ENCODE measurements at regions not wholly inside any gene's neighbourhood (a gene's known extent, or its start where the extent isn't known, plus 50 kb on each side); places are given as distances from the start of the nearest gene placed in this dataset.

DNA sequence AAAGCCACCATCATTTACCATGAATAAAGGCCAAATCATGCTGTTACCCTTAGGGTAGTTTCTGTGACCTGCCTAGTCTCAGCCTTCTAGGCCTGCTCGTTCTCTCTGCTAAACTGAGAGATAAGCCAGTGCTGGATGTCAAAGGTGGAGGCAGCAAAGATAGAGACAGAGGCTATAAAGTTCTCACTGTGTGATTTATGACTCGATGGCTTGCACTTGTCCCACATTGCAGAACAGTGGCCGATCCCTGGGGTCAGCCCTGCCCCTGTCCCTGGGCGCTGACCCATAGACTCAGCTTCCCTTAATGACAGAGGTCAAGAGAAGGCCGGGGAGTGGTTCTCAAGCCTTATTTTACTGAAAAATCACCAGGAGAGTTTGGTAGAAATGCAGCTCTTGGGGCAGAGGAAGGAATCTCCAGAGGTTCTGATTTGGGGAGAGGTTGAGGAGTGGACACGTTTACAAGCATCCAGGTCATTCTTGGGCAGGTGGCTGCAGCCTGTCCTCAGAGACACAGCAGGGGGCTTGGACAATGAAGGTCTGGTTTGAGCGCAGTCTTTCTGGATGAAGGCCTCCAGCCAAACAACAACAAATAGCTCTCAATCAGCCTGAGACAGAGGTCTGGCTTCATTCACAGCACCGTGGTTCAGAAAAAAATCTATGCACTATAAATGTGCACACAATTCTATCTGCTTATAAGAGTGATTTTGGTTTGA lies 143.5 kb downstream of the ACKR3 start:
- H2BK5ac ChIP-seq (ENCODE audit: low read length), result no peak overlapping the region
- no CpG with 5 or more reads among the region's 8 CpGs for WGBS (ENCODE audit: extremely low coverage, insufficient coverage, low lambda C conversion rate)
- H3K79me1 ChIP-seq (ENCODE audit: low read length), result no peaks in the 10 kb centered on the region
- H3K18ac ChIP-seq (ENCODE audit: low read length), result no peak overlapping the region
- H4K5ac ChIP-seq (ENCODE audit: low read length), result no peak overlapping the region
- DNase-seq, result no peak
- H3K9ac ChIP-seq (ENCODE audit: low read length), result no peak overlapping the region
- no peak overlapping the region for H3K4me3 ChIP-seq (ENCODE audit: low read length)
- no peak overlapping the region for H2BK120ac ChIP-seq (ENCODE audit: low read depth, low read length)
- H3K27ac ChIP-seq (ENCODE audit: low read depth, low read length), result no peak overlapping the region
- no peak overlapping the region for H3K4ac ChIP-seq (ENCODE audit: low read depth, low read length)
- H2AK5ac ChIP-seq (ENCODE audit: low read length), result no peak overlapping the region
- no peaks in the 10 kb centered on the region for H3K36me3 ChIP-seq (ENCODE audit: control insufficient read depth, insufficient read depth, low read length)
- no peak overlapping the region for H3K56ac ChIP-seq (ENCODE audit: low read length)
- H3K4me2 ChIP-seq (ENCODE audit: low read length), result no peak overlapping the region
- H3K79me2 ChIP-seq (ENCODE audit: control insufficient read depth, insufficient read depth, low read length), result no peaks in the 10 kb centered on the region
- no peak overlapping the region for H2BK15ac ChIP-seq (replicated peaks; ENCODE audit: low read depth)
- H4K8ac ChIP-seq (ENCODE audit: low read depth, low read length), result no peak overlapping the region
- no peak overlapping the region for H3K23ac ChIP-seq (ENCODE audit: low read length)
- no peaks in the 10 kb centered on the region for H3K27me3 ChIP-seq (ENCODE audit: insufficient read depth, low read length, poor library complexity)
- H3K4me1 ChIP-seq (ENCODE audit: control insufficient read depth, low read depth, low read length), result no peaks in the 10 kb centered on the region

DNA sequence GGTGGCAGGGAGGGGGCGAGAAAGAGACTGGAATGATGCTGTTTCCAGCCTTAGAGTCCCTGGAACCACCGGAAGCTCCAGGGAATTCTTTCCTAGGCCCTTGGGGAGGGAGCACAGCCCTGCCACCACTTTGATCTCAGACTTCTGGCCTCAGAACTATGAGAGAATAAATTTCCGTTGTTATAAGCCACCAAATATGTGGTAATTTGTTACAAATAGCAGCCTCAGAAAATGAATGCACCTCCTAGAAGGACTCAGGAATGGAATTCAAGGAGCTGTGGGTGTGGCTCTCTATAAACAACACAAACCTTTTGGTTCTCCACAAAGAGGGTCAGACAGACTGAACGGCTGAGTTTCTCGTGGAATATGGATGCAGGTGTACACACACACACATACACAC lies 144.5 kb downstream of the ACKR3 start:
- Histone ChIP-seq H4K5ac (ENCODE audit: low read length) (no peak overlapping the region), H3K4ac (ENCODE audit: low read depth, low read length) (no peak overlapping the region), H3K79me1 (ENCODE audit: low read length) (no peaks in the 10 kb centered on the region), H3K4me2 (ENCODE audit: low read length) (no peak overlapping the region), H3K4me3 (ENCODE audit: low read length) (no peak overlapping the region), H2BK5ac (ENCODE audit: low read length) (no peak overlapping the region), H3K4me1 (ENCODE audit: control insufficient read depth, low read depth, low read length) (no peaks in the 10 kb centered on the region), H2BK120ac (ENCODE audit: low read depth, low read length) (no peak overlapping the region), H3K27me3 (ENCODE audit: insufficient read depth, low read length, poor library complexity) (no peaks in the 10 kb centered on the region), H3K9ac (ENCODE audit: low read length) (no peak overlapping the region), H3K18ac (ENCODE audit: low read length) (no peak overlapping the region), H2AK5ac (ENCODE audit: low read length) (no peak overlapping the region), H2BK15ac (replicated peaks; ENCODE audit: low read depth) (no peak overlapping the region), H3K56ac (ENCODE audit: low read length) (no peak overlapping the region), H4K8ac (ENCODE audit: low read depth, low read length) (no peak overlapping the region), H3K27ac (ENCODE audit: low read depth, low read length) (no peak overlapping the region), H3K79me2 (ENCODE audit: control insufficient read depth, insufficient read depth, low read length) (no peaks in the 10 kb centered on the region), H3K23ac (ENCODE audit: low read length) (no peak overlapping the region), H3K36me3 (ENCODE audit: control insufficient read depth, insufficient read depth, low read length) (no peaks in the 10 kb centered on the region)
- WGBS (ENCODE audit: extremely low coverage, insufficient coverage, low lambda C conversion rate), result no CpG with 5 or more reads among the region's 5 CpGs
- DNase-seq, result no peak

DNA sequence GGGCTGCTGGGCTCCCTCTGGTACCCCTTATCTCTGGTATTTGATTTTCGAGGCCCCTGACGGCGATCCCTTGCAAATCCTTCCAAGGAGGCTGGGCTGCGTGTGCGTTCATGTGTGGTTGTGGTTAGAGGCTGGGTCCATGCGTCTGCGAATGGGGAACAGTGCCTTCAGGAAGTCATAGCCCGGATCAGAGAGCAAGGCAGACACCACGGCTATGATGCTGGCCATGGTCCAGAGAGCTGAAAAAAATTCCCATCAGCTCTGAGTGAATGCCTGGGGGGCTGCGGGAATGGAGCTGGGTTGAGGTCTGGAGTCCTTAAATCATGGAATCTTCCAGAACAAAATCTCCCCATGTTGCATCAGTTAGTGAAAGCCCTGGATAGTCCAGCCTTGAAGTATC lies 145.5 kb downstream of the ACKR3 start:
- Histone ChIP-seq H3K23ac (ENCODE audit: low read length) (no peak overlapping the region), H3K36me3 (ENCODE audit: control insufficient read depth, insufficient read depth, low read length) (no peaks in the 10 kb centered on the region), H3K27me3 (ENCODE audit: insufficient read depth, low read length, poor library complexity) (no peaks in the 10 kb centered on the region), H4K8ac (ENCODE audit: low read depth, low read length) (no peak overlapping the region), H3K9ac (ENCODE audit: low read length) (no peak overlapping the region), H3K79me2 (ENCODE audit: control insufficient read depth, insufficient read depth, low read length) (no peaks in the 10 kb centered on the region), H3K4me1 (ENCODE audit: control insufficient read depth, low read depth, low read length) (no peaks in the 10 kb centered on the region), H3K4me3 (ENCODE audit: low read length) (no peak overlapping the region), H3K27ac (ENCODE audit: low read depth, low read length) (no peak overlapping the region), H2BK5ac (ENCODE audit: low read length) (no peak overlapping the region), H2AK5ac (ENCODE audit: low read length) (no peak overlapping the region), H2BK15ac (replicated peaks; ENCODE audit: low read depth) (no peak overlapping the region), H3K4me2 (ENCODE audit: low read length) (no peak overlapping the region), H3K18ac (ENCODE audit: low read length) (no peak overlapping the region), H3K4ac (ENCODE audit: low read depth, low read length) (no peak overlapping the region), H3K56ac (ENCODE audit: low read length) (no peak overlapping the region), H4K5ac (ENCODE audit: low read length) (no peak overlapping the region), H3K79me1 (ENCODE audit: low read length) (no peaks in the 10 kb centered on the region), H2BK120ac (ENCODE audit: low read depth, low read length) (no peak overlapping the region)
- no CpG with 5 or more reads among the region's 10 CpGs for WGBS (ENCODE audit: extremely low coverage, insufficient coverage, low lambda C conversion rate)
- DNase-seq, result no peak

DNA sequence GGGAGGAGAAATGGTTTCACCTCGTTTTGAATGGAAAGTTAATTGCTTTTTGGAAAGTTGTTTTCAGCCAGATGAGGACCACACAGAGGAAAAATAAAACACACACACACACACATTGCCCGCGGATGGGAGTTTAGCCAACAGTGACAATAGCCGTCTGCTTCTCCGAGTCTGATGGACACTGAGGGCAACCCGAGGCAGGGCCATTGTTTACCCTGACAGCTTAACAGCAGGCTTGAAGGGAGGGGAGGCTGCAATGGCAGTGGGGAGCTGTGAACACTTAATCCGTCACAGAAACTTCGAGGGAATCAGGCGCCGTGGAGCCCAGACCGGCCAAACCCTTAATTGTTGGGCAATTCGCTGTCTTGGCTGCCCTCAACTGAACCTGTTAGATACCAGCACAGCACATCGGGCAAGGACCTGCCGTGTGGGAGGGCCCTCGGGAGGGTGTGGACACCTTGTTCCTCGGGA lies 145.9 kb downstream of the ACKR3 start:
- Histone ChIP-seq H3K23ac (ENCODE audit: low read length) (no peak overlapping the region), H2AK5ac (ENCODE audit: low read length) (no peak overlapping the region), H3K4me3 (ENCODE audit: low read length) (no peak overlapping the region), H3K4ac (ENCODE audit: low read depth, low read length) (no peak overlapping the region), H2BK5ac (ENCODE audit: low read length) (no peak overlapping the region), H4K5ac (ENCODE audit: low read length) (no peak overlapping the region), H3K27me3 (ENCODE audit: insufficient read depth, low read length, poor library complexity) (no peaks in the 10 kb centered on the region), H3K79me1 (ENCODE audit: low read length) (no peaks in the 10 kb centered on the region), H3K27ac (ENCODE audit: low read depth, low read length) (no peak overlapping the region), H2BK120ac (ENCODE audit: low read depth, low read length) (no peak overlapping the region), H3K79me2 (ENCODE audit: control insufficient read depth, insufficient read depth, low read length) (no peaks in the 10 kb centered on the region), H2BK15ac (replicated peaks; ENCODE audit: low read depth) (no peak overlapping the region), H3K4me2 (ENCODE audit: low read length) (no peak overlapping the region), H4K8ac (ENCODE audit: low read depth, low read length) (no peak overlapping the region), H3K9ac (ENCODE audit: low read length) (no peak overlapping the region), H3K56ac (ENCODE audit: low read length) (peak overlapping the region; percentile 20), H3K4me1 (ENCODE audit: control insufficient read depth, low read depth, low read length) (no peaks in the 10 kb centered on the region), H3K36me3 (ENCODE audit: control insufficient read depth, insufficient read depth, low read length) (no peaks in the 10 kb centered on the region), H3K18ac (ENCODE audit: low read length) (no peak overlapping the region)
- no CpG with 5 or more reads among the region's 16 CpGs for WGBS (ENCODE audit: extremely low coverage, insufficient coverage, low lambda C conversion rate)
- DNase-seq, result no peak

DNA sequence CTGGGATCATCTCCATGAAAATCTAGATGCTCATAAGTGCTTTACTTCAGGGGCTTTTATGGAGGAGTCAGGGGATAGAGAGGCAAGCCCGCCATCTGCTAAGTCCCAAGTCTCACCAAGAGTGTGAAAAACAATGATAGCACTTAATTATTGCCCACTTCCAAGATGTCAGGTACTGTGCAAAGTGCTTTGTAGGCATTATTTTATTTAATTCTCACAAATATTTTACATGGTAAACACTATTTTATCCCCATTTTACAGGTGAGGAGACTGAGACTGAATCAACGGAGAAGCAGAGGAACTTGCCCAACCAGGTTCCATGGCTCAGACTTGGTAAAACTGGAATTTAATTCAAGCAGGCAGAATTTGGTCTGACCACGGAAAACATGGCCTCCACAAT lies 147.5 kb downstream of the ACKR3 start:
- no peak overlapping the region for H3K4ac ChIP-seq (ENCODE audit: low read depth, low read length)
- H3K79me2 ChIP-seq (ENCODE audit: control insufficient read depth, insufficient read depth, low read length), result no peaks in the 10 kb centered on the region
- H3K27me3 ChIP-seq (ENCODE audit: insufficient read depth, low read length, poor library complexity), result no peaks in the 10 kb centered on the region
- no peak overlapping the region for H3K27ac ChIP-seq (ENCODE audit: low read depth, low read length)
- WGBS (ENCODE audit: extremely low coverage, insufficient coverage, low lambda C conversion rate), result no CpG with 5 or more reads among the region's 3 CpGs
- no peak overlapping the region for H2BK5ac ChIP-seq (ENCODE audit: low read length)
- DNase-seq, result no peak
- no peak overlapping the region for H4K8ac ChIP-seq (ENCODE audit: low read depth, low read length)
- no peak overlapping the region for H2BK120ac ChIP-seq (ENCODE audit: low read depth, low read length)
- H3K4me3 ChIP-seq (ENCODE audit: low read length), result no peak overlapping the region
- no peak overlapping the region for H3K9ac ChIP-seq (ENCODE audit: low read length)
- no peaks in the 10 kb centered on the region for H3K79me1 ChIP-seq (ENCODE audit: low read length)
- no peaks in the 10 kb centered on the region for H3K36me3 ChIP-seq (ENCODE audit: control insufficient read depth, insufficient read depth, low read length)
- H2AK5ac ChIP-seq (ENCODE audit: low read length), result no peak overlapping the region
- H3K4me1 ChIP-seq (ENCODE audit: control insufficient read depth, low read depth, low read length), result no peaks in the 10 kb centered on the region
- no peak overlapping the region for H3K18ac ChIP-seq (ENCODE audit: low read length)
- H4K5ac ChIP-seq (ENCODE audit: low read length), result no peak overlapping the region
- H3K4me2 ChIP-seq (ENCODE audit: low read length), result no peak overlapping the region
- H2BK15ac ChIP-seq (replicated peaks; ENCODE audit: low read depth), result no peak overlapping the region
- H3K56ac ChIP-seq (ENCODE audit: low read length), result no peak overlapping the region
- H3K23ac ChIP-seq (ENCODE audit: low read length), result no peak overlapping the region

DNA sequence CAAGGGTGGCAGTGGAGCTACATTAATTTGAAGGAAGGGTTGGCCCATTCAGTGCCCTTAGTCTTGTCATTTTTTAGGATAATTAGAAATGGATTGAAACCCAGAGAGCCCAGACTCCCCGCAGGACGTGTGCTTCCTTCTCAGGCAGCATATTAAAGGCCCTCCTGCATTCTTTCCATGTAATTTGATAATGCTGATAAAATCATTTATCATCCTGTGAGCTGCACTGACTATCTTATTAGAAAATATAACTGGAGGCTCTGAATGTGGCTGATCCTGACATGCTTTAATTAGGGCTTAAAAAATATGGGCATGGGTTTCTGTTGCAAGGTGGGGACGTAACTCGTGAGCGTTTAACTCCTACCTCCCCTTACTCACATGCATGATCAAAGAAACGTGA lies 148.1 kb downstream of the ACKR3 start:
- no CpG with 5 or more reads among the region's 6 CpGs for WGBS (ENCODE audit: extremely low coverage, insufficient coverage, low lambda C conversion rate)
- H3K23ac ChIP-seq (ENCODE audit: low read length), result no peak overlapping the region
- H3K4me2 ChIP-seq (ENCODE audit: low read length), result no peak overlapping the region
- no peak overlapping the region for H4K8ac ChIP-seq (ENCODE audit: low read depth, low read length)
- H3K56ac ChIP-seq (ENCODE audit: low read length), result no peak overlapping the region
- no peak overlapping the region for H3K27ac ChIP-seq (ENCODE audit: low read depth, low read length)
- no peak overlapping the region for H3K18ac ChIP-seq (ENCODE audit: low read length)
- H3K4ac ChIP-seq (ENCODE audit: low read depth, low read length), result no peak overlapping the region
- H3K27me3 ChIP-seq (ENCODE audit: insufficient read depth, low read length, poor library complexity), result no peaks in the 10 kb centered on the region
- no peak overlapping the region for H4K5ac ChIP-seq (ENCODE audit: low read length)
- H3K79me1 ChIP-seq (ENCODE audit: low read length), result no peaks in the 10 kb centered on the region
- H2BK120ac ChIP-seq (ENCODE audit: low read depth, low read length), result no peak overlapping the region
- no peaks in the 10 kb centered on the region for H3K36me3 ChIP-seq (ENCODE audit: control insufficient read depth, insufficient read depth, low read length)
- H3K79me2 ChIP-seq (ENCODE audit: control insufficient read depth, insufficient read depth, low read length), result no peaks in the 10 kb centered on the region
- no peaks in the 10 kb centered on the region for H3K4me1 ChIP-seq (ENCODE audit: control insufficient read depth, low read depth, low read length)
- no peak overlapping the region for H3K4me3 ChIP-seq (ENCODE audit: low read length)
- no peak overlapping the region for H2BK5ac ChIP-seq (ENCODE audit: low read length)
- DNase-seq, result no peak
- no peak overlapping the region for H2AK5ac ChIP-seq (ENCODE audit: low read length)
- no peak overlapping the region for H3K9ac ChIP-seq (ENCODE audit: low read length)
- no peak overlapping the region for H2BK15ac ChIP-seq (replicated peaks; ENCODE audit: low read depth)

All from mesendoderm (in vitro differentiated cells).